ENCODE measurements at regions not wholly inside any gene's neighbourhood (a gene's known extent, or its start where the extent isn't known, plus 50 kb on each side); places are given as distances from the start of the nearest gene placed in this dataset.

DNA sequence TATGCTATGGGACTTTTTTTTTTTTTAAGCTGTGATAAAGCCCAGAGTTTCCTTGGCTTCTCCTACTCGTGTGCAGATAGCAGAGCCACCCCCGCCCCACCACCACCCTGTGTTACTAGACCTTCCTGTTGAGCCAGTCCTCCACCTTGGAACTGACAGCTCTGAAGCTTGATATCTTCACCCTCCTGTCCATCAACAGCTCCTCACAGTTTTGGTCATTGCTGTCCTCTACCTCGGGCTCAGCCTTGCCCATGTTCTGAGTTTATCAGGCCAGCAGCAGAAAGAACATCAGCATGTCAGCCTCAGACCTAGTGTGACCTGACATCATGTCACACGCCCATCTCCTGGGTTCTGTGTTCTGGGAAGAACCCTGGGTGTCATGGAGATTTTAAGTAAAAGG is 167.1 kb upstream of the RAI14 start:
- no peak overlapping the region for H3K4me3 Mint-ChIP-seq
- no peaks in the 10 kb centered on the region for H3K27me3 ChIP-seq (ENCODE audit: control insufficient read depth, insufficient read depth, low read length, poor library complexity, severe bottlenecking)
- H3K9me3 Mint-ChIP-seq: peaks cover 2% of the 10 kb centered on the region
- H3K9me3 ChIP-seq (ENCODE audit: control insufficient read depth, low read length): no peaks in the 10 kb centered on the region
- H3K27ac ChIP-seq (ENCODE audit: low read depth, low read length): no peak overlapping the region
- 93 to 94% methylated on average over 3 of the region's 4 CpGs for WGBS, 2 experiments (ENCODE audit: insufficient coverage in 1 of 2, insufficient read length in 1 of 2)
- no peaks in the 10 kb centered on the region for H3K27me3 Mint-ChIP-seq (ENCODE audit: insufficient read depth)
- H3K36me3 Mint-ChIP-seq (ENCODE audit: low read depth): no peaks in the 10 kb centered on the region
- peaks cover 36% of the 10 kb centered on the region for H3K4me1 Mint-ChIP-seq
- H3K9ac ChIP-seq (ENCODE audit: extremely low read depth, low read length, poor library complexity, severe bottlenecking): no peak overlapping the region
- H3K36me3 ChIP-seq (ENCODE audit: control insufficient read depth, insufficient read depth, low read length): no peaks in the 10 kb centered on the region
- H3K4me1 ChIP-seq (ENCODE audit: control insufficient read depth, insufficient read depth, low read length): peaks cover 3% of the 10 kb centered on the region
- DNase-seq: no peak
- H3K4me3 ChIP-seq (ENCODE audit: low read length): no peak overlapping the region
- no peak for TF ChIP-seq CTCF (conservative IDR thresholded peaks at IDR 0.05)
- no peak overlapping the region for H3K27ac Mint-ChIP-seq

- Histone ChIP-seq H3K27ac (ENCODE audit: low read depth, low read length) (peak overlapping the region; percentile 84), H3K36me3 (ENCODE audit: control insufficient read depth, insufficient read depth, low read length) (no peaks in the 10 kb centered on the region), H3K4me3 (ENCODE audit: low read length) (no peak overlapping the region), H3K4me1 (ENCODE audit: control insufficient read depth, insufficient read depth, low read length) (peaks cover 3% of the 10 kb centered on the region), H3K27me3 (ENCODE audit: control insufficient read depth, insufficient read depth, low read length, poor library complexity, severe bottlenecking) (no peaks in the 10 kb centered on the region), H3K9ac (ENCODE audit: extremely low read depth, low read length, poor library complexity, severe bottlenecking) (no peak overlapping the region), H3K9me3 (ENCODE audit: control insufficient read depth, low read length) (no peaks in the 10 kb centered on the region)
- peak overlapping the region; percentile 87 for H3K27ac Mint-ChIP-seq
- H3K9me3 Mint-ChIP-seq: peaks cover 3% of the 10 kb centered on the region
- WGBS, 2 experiments (ENCODE audit: insufficient coverage in 1 of 2, insufficient read length in 1 of 2): 45 to 50% methylated on average over 2 to 4 of the region's 14 CpGs
- peak overlapping the region; percentile 1 for H3K4me3 Mint-ChIP-seq
- TF ChIP-seq CTCF (conservative IDR thresholded peaks at IDR 0.05): no peak
- peaks cover 32% of the 10 kb centered on the region for H3K4me1 Mint-ChIP-seq
- H3K36me3 Mint-ChIP-seq (ENCODE audit: low read depth): no peaks in the 10 kb centered on the region
- peak; percentile 79 for DNase-seq
- no peaks in the 10 kb centered on the region for H3K27me3 Mint-ChIP-seq (ENCODE audit: insufficient read depth)
Observed at GRCh38 chr5:34490506-34491250, 165.4 kb upstream of the RAI14 start.

GRCh38 chr5:34491251-34491620 is 164.9 kb upstream of the RAI14 start:
- H3K4me3 Mint-ChIP-seq: peak overlapping the region; percentile 1
- DNase-seq: peak; percentile 62
- Histone ChIP-seq H3K9me3 (ENCODE audit: control insufficient read depth, low read length) (no peaks in the 10 kb centered on the region), H3K9ac (ENCODE audit: extremely low read depth, low read length, poor library complexity, severe bottlenecking) (no peak overlapping the region), H3K27ac (ENCODE audit: low read depth, low read length) (peak overlapping the region; percentile 84), H3K27me3 (ENCODE audit: control insufficient read depth, insufficient read depth, low read length, poor library complexity, severe bottlenecking) (no peaks in the 10 kb centered on the region), H3K36me3 (ENCODE audit: control insufficient read depth, insufficient read depth, low read length) (no peaks in the 10 kb centered on the region), H3K4me1 (ENCODE audit: control insufficient read depth, insufficient read depth, low read length) (peaks cover 3% of the 10 kb centered on the region), H3K4me3 (ENCODE audit: low read length) (no peak overlapping the region)
- H3K27me3 Mint-ChIP-seq (ENCODE audit: insufficient read depth): no peaks in the 10 kb centered on the region
- peaks cover 30% of the 10 kb centered on the region for H3K4me1 Mint-ChIP-seq
- peaks cover 3% of the 10 kb centered on the region for H3K9me3 Mint-ChIP-seq
- no peak for TF ChIP-seq CTCF (conservative IDR thresholded peaks at IDR 0.05)
- 66 to 89% methylated on average over 1 to 6 of the region's 6 CpGs for WGBS, 2 experiments (ENCODE audit: insufficient coverage in 1 of 2, insufficient read length in 1 of 2)
- peak overlapping the region; percentile 22 for H3K27ac Mint-ChIP-seq
- no peaks in the 10 kb centered on the region for H3K36me3 Mint-ChIP-seq (ENCODE audit: low read depth)

Measured in endodermal cell (in vitro differentiated cells).